ENCODE measurements at regions not wholly inside any gene's neighbourhood (a gene's known extent, or its start where the extent isn't known, plus 50 kb on each side); places are given as distances from the start of the nearest gene placed in this dataset.

- BruUV-seq (replicated peaks): no TSS peak
- no peak overlapping the region for H3K4me3 ChIP-seq (replicated peaks in 1 of 3; ENCODE audit: insufficient read depth in 1 of 3, low read depth in 1 of 3, low read length in 3 of 3)
- CTCF ChIA-PET: no interaction called here
- H3K79me2 ChIP-seq (ENCODE audit: control insufficient read depth, insufficient read depth, low read length): no peaks in the 10 kb centered on the region
- no peak for FAIRE-seq
- no peak overlapping the region for H3K9ac ChIP-seq (replicated peaks; ENCODE audit: extremely low read depth, insufficient read depth, low read length)
- H3K27me3 ChIP-seq (ENCODE audit: control insufficient read depth in 2 of 2, insufficient read depth in 2 of 2, low read length in 2 of 2): no peaks in the 10 kb centered on the region
- H3K9me3 ChIP-seq (replicated peaks; ENCODE audit: control insufficient read depth, insufficient read depth, low read length): no peaks in the 10 kb centered on the region
- intact Hi-C loops (cut with micrococcal nuclease): no loop called here
- dilution Hi-C loops (cut with MboI; ENCODE audit: extremely low pct_ligation_motif_present, low sequenced_read_pairs): no loop called here
- H3K36me3 ChIP-seq (ENCODE audit: control insufficient read depth in 2 of 2, extremely low read depth in 1 of 2, insufficient read depth in 2 of 2, low read length in 2 of 2): no peaks in the 10 kb centered on the region
- no peak for TF ChIP-seq EZH2 (IDR thresholded peaks at IDR 0.05; ENCODE audit: borderline replicate concordance, low read depth, low read length, severe bottlenecking)
- TF ChIP-seq GATA2 (IDR thresholded peaks at IDR 0.05; ENCODE audit: insufficient read depth, insufficient read length, low read depth, low read length): no peak
- no peak for TF ChIP-seq JUN (IDR thresholded peaks at IDR 0.05; ENCODE audit: borderline replicate concordance, insufficient read depth, insufficient read length, low read depth)
- no peak for TF ChIP-seq CTCF (IDR thresholded peaks at IDR 0.05; ENCODE audit: extremely low read depth in 1 of 2, insufficient read depth in 1 of 2, low read depth in 1 of 2, low read length in 2 of 2)
- TF ChIP-seq MYC (IDR thresholded peaks at IDR 0.05; ENCODE audit: low read depth, low read length): no peak
- TF ChIP-seq POLR2A (IDR thresholded peaks at IDR 0.05; ENCODE audit: low read depth, low read length): no peak
- TF ChIP-seq POLR2AphosphoS5 (IDR thresholded peaks at IDR 0.05; ENCODE audit: insufficient read depth, low read depth, low read length): no peak
- POLR2A ChIA-PET: no interaction called here
- no peaks in the 10 kb centered on the region for H4K20me1 ChIP-seq (replicated peaks; ENCODE audit: control insufficient read depth, extremely low read depth, insufficient read depth, low read length)
- no peak overlapping the region for H2AFZ ChIP-seq (ENCODE audit: low read depth, low read length)
- H3K4me2 ChIP-seq (ENCODE audit: insufficient read depth, low read length): no peak overlapping the region
- DNase-seq (ENCODE audit: low read depth, low spot score): no peak
- H3K9me1 ChIP-seq (replicated peaks; ENCODE audit: control insufficient read depth, extremely low read depth, insufficient read depth, low read length): no peaks in the 10 kb centered on the region
- H3K4me1 ChIP-seq (ENCODE audit: control insufficient read depth, extremely low read depth, insufficient read depth, low read length): no peaks in the 10 kb centered on the region
- H3K27ac ChIP-seq (ENCODE audit: insufficient read depth, low read depth, low read length): no peak overlapping the region
Measured at GRCh38 chr12:67088401-67089118, 180.6 kb upstream of the CAND1 start.
